Gastrocnemius medialis (tissue), 4 donors: ENCODE measurements at regions not wholly inside any gene's neighbourhood (a gene's known extent, or its start where the extent isn't known, plus 50 kb on each side); places are given as distances from the start of the nearest gene placed in this dataset.

ENCODE experiments used
- ATAC-seq, 2 donors: fragments of 150-250 bp; one replicate each; pipeline ENCODE4 v1.9.1; 2016
- DNase-seq, 2 donors: peaks; one replicate each; pipeline ENCODE4 v3.0.0-alpha.2; 2019
- H3K27ac ChIP-seq, 4 donors: fragments of 200-600 bp; sonication (generic); 1 replicate in 1 of 4; 2 replicates in 3 of 4; pipeline ENCODE4 v1.5.1; 2016 to 2018; ENCODE audit warnings: mild to moderate bottlenecking in 2 of 4, moderate library complexity in 1 of 4
- H3K27me3 ChIP-seq, 3 donors: fragments of 200-600 bp; sonication (generic) in 2 of 3; 1 replicate in 1 of 3; 2 replicates in 2 of 3; pipeline versions ENCODE4 v1.5.1 to v1.6.0; 2016 to 2019; ENCODE audit warnings: mild to moderate bottlenecking in 1 of 3, moderate library complexity in 1 of 3
- H3K36me3 ChIP-seq, 2 donors: fragments of 200-600 bp; sonication (generic) in 1 of 2; one replicate each; pipeline ENCODE4 v1.5.1; 2017 to 2018
- H3K4me1 ChIP-seq, 2 donors: fragments of 200-600 bp; sonication (generic) in 1 of 2; one replicate each; pipeline ENCODE4 v1.5.1; 2016 to 2017; ENCODE audit warnings: mild to moderate bottlenecking in 2 of 2
- H3K4me3 ChIP-seq, 4 donors: fragments of 200-600 bp; sonication (generic) in 3 of 4; 1 replicate in 1 of 4; 2 replicates in 3 of 4; pipeline ENCODE4 v1.5.1; 2016 to 2019; ENCODE audit warnings: mild to moderate bottlenecking in 2 of 4
- H3K9me3 ChIP-seq, 3 donors: fragments of 200-600 bp; sonication (generic) in 2 of 3; 1 replicate in 1 of 3; 2 replicates in 2 of 3; pipeline ENCODE4 v1.5.1; 2016 to 2019
- POLR2A ChIP-seq, 2 donors: fragments of 450-650 bp; IDR thresholded peaks; one replicate each; pipeline ENCODE4 v1.6.1; 2017; ENCODE audit warnings: antibody characterized with exemption in 2 of 2, mild to moderate bottlenecking in 2 of 2, moderate library complexity in 2 of 2
- in situ Hi-C, 4 donors: fragments of 200-750 bp; cut with MboI; loops; one replicate each; pipeline versions ENCODE4 v1.15.0 to v1.8.0; 2017; ENCODE audit warnings: low sequenced_read_pairs in 4 of 4
- intact Hi-C: fragments of 100-400 bp; cut with DNase I; formaldehyde crosslinking; loops from one replicate; pipeline ENCODE4 v1.15.1; 2023; ENCODE audit warnings: low total_unique reads
- TF ChIP-seq, protein P1 (sequence below), 5 experiments: fragments of 450-650 bp in 3 of 5; fragments of 200-600 bp in 2 of 5; sonication (generic) in 2 of 5; IDR thresholded peaks in 4 of 5; conservative IDR thresholded peaks in 1 of 5; 1 replicate in 4 of 5; 2 replicates in 1 of 5; pipeline ENCODE4 v1.5.1; 2016 to 2019; ENCODE audit warnings: antibody characterized with exemption in 5 of 5, mild to moderate bottlenecking in 3 of 5, moderate library complexity in 3 of 5

GRCh38 chr1:37237948-37238347 is 203.6 kb upstream of the GRIK3 start:
- Histone ChIP-seq H3K27me3 (peaks cover 0 to 2% (median 0%) of the 10 kb centered on the region in 3 donors), H3K4me1 (no peaks in the 10 kb centered on the region), H3K9me3 (no peaks in the 10 kb centered on the region), H3K4me3 (no peak overlapping the region), H3K36me3 (no peaks in the 10 kb centered on the region), H3K27ac (no peak overlapping the region)
- in situ Hi-C loops (no loop called here), intact Hi-C loops (no loop called here)
- TF ChIP-seq POLR2A (IDR thresholded peaks at IDR 0.05): no peak
- TF ChIP-seq, protein P1, sequence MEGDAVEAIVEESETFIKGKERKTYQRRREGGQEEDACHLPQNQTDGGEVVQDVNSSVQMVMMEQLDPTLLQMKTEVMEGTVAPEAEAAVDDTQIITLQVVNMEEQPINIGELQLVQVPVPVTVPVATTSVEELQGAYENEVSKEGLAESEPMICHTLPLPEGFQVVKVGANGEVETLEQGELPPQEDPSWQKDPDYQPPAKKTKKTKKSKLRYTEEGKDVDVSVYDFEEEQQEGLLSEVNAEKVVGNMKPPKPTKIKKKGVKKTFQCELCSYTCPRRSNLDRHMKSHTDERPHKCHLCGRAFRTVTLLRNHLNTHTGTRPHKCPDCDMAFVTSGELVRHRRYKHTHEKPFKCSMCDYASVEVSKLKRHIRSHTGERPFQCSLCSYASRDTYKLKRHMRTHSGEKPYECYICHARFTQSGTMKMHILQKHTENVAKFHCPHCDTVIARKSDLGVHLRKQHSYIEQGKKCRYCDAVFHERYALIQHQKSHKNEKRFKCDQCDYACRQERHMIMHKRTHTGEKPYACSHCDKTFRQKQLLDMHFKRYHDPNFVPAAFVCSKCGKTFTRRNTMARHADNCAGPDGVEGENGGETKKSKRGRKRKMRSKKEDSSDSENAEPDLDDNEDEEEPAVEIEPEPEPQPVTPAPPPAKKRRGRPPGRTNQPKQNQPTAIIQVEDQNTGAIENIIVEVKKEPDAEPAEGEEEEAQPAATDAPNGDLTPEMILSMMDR (IDR thresholded peaks at IDR 0.05 in 4 of 5, conservative IDR thresholded peaks at IDR 0.05 in 1 of 5): no peak
- DNase-seq: no peak
- ATAC-seq: no peak

DNA sequence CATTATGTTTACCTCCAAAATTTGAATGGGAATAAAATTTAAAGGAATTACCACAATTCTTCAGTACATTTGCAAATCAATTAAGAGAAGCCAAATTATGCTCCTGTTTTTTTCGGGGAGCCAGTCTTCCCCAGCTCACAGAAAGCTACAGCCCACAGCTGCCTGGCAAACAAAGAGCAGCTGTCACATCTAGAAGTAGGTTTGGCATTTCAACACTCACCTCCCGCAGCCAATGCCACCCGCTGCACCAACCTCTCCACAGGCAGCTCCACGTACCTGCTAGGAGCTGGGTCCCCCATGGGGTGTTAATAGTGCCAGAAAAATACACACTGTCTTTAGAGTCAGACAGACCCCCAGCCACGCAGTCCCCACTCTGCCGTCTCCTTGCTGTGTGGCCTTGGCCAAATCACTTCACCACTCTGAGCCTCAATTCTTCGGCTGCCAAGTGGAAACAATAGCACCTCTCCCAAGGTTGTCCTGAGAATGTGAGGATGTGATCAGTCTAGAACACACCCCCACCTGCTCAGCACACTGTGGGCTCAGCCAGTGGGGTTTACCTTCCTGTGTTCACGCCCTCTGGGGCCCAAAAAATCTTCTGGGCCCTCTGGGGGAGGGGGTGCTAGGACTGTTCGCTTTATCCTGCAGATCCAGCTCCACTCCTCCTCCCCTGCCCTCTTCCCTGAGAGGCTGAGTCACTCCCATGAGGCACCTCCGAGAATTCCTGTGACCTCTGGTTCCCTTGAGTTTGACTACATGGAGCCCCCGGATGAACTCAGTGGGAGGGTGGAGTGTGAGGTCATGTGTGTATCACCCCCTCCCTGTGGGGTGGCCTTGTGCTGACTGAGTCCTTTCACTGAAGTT is 204.3 kb upstream of the GRIK3 start:
- Histone ChIP-seq H3K9me3 (no peaks in the 10 kb centered on the region), H3K27me3 (peaks cover 0 to 2% (median 0%) of the 10 kb centered on the region in 3 donors), H3K27ac (no peak overlapping the region), H3K36me3 (no peaks in the 10 kb centered on the region), H3K4me1 (no peaks in the 10 kb centered on the region), H3K4me3 (no peak overlapping the region)
- intact Hi-C loops (no loop called here), in situ Hi-C loops (no loop called here)
- no peak for ATAC-seq
- no peak for DNase-seq
- TF ChIP-seq, protein P1 (IDR thresholded peaks at IDR 0.05 in 4 of 5, conservative IDR thresholded peaks at IDR 0.05 in 1 of 5): no peak
- no peak for TF ChIP-seq POLR2A (IDR thresholded peaks at IDR 0.05)

GRCh38 chr1:37239225-37239740 is 205.0 kb upstream of the GRIK3 start:
- ATAC-seq: no peak
- Histone ChIP-seq H3K4me3 (no peak overlapping the region), H3K36me3 (no peaks in the 10 kb centered on the region), H3K9me3 (no peaks in the 10 kb centered on the region), H3K27me3 (peaks cover 0 to 2% (median 0%) of the 10 kb centered on the region in 3 donors), H3K27ac (no peak overlapping the region), H3K4me1 (no peaks in the 10 kb centered on the region)
- in situ Hi-C loops: no loop called here
- intact Hi-C loops: no loop called here
- DNase-seq: no peak
- no peak for TF ChIP-seq POLR2A (IDR thresholded peaks at IDR 0.05)

DNA sequence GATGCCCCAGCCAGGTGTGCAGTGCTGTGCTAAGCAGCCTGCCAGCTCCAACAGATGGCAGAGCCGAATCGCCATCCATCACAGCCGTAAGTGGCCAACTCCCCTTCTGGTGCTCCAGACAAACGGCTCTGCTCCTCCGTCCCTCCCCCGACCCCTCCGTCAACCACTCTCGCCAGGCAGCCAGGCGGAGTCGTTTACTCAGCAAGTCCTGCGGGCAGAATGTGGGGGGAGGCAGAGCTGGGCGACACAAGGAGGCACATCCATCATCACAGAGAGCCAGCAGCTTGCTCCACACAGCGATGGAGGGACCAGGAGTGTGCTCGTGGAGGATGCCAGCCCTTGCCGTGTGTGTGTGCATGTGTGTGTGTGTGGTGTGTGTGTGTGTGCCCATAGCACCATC is 206.6 kb upstream of the GRIK3 start:
- Histone ChIP-seq H3K9me3 (no peaks in the 10 kb centered on the region), H3K27me3 (peaks cover 0 to 2% (median 0%) of the 10 kb centered on the region in 3 donors), H3K27ac (no peak overlapping the region), H3K4me1 (no peaks in the 10 kb centered on the region), H3K36me3 (no peaks in the 10 kb centered on the region), H3K4me3 (no peak overlapping the region)
- ATAC-seq (no peak), DNase-seq (no peak)
- intact Hi-C loops: no loop called here
- no peak for TF ChIP-seq POLR2A (IDR thresholded peaks at IDR 0.05)
- in situ Hi-C loops: no loop called here

DNA sequence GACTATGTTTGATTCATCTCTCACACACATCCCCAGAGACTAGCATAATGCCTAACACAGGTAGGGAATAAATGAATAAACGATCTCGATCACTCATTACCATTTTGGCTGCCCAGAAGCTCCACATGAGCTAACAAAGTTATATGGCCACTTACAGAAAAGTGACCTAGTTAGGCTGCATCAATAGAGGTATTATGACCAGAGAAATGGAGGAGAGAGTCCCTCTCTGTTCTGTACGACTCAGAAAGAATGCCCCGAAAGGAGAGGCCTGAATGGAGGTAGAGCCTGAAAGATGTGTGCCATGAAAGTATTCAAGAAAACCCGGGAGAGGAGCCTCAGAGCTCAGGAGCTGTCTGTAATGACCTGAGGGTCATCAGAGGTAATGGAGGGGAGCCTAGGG is 208.2 kb upstream of the GRIK3 start:
- H3K4me1 ChIP-seq: no peaks in the 10 kb centered on the region
- intact Hi-C loops: no loop called here
- ATAC-seq: no peak

More for the DNA sequence above, 208.2 kb upstream of the GRIK3 start:
- Histone ChIP-seq H3K27ac (no peak overlapping the region), H3K4me3 (no peak overlapping the region), H3K9me3 (no peaks in the 10 kb centered on the region), H3K27me3 (peaks cover 0 to 2% (median 0%) of the 10 kb centered on the region in 3 donors), H3K36me3 (no peaks in the 10 kb centered on the region)
- in situ Hi-C loops: no loop called here
- no peak for DNase-seq
- TF ChIP-seq, protein P1 (IDR thresholded peaks at IDR 0.05 in 4 of 5, conservative IDR thresholded peaks at IDR 0.05 in 1 of 5): no peak
